AG09309 (cell line): ENCODE measurements at regions not wholly inside any gene's neighbourhood (a gene's known extent, or its start where the extent isn't known, plus 50 kb on each side); places are given as distances from the start of the nearest gene placed in this dataset.

Experiments
- DNase-seq: peaks from one replicate; pipeline ENCODE4 v3.0.0-alpha.2; 2010; ENCODE audit warnings: low read depth
- H3K4me3 ChIP-seq: 2 replicates; pipeline ENCODE4 v1.5.1; 2011; ENCODE audit warnings: mild to moderate bottlenecking, low read depth, low read length, moderate library complexity; ENCODE audit not compliant: control insufficient read depth
- TF ChIP-seq, protein P1 (sequence below): IDR thresholded peaks from 2 replicates; pipeline ENCODE4 v1.5.1; 2011; ENCODE audit warnings: mild to moderate bottlenecking, low read depth, low read length, inconsistent platforms; ENCODE audit not compliant: insufficient read depth, control insufficient read depth; ENCODE audit errors: missing control alignments

DNA sequence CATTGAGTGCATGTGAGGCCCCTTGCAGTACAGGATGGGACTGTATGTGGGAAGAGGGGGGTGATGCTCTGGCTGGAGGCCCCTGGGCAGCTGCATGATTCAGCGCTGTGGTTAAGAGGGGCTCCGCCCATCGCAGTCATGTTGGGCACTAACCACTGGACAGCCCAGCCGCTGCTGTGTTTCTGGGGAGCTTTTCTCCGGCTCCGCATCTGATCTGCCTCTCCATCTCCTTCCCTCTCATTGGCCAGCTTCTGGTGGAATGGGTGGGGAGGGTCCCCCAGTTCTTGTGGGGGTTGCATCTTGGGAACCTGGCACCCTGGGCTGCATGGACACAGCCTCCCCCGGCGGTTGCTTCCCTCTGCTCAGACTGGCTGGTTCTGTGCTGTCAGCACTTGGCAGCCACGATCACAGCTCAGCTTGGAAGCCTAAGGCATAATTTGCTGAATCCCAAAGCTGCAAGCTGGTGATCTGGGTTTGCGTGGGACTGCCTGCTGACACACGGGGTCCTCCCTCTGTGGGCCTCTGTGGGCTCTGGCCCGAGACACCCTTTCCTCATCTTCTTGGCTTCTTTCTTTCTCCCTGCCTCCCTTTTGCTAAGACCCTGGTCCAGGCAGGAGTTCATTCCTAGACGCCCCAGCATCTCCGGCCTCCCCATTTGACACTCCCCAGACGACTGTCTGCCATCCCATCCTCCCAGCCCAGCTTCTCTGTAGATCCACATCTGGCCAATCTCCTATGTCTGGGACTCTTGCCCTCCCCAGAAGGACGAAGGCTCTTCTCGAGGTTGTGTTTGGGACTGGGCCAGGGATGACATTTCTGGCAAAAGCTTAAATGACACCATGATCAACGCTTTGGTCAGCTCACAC, 168.3 kb downstream of the SEC14L1 start:
- DNase-seq, result no peak
- no peak overlapping the region; the same call in 1 of the 2 replicates for H3K4me3 ChIP-seq
- TF ChIP-seq, protein P1, sequence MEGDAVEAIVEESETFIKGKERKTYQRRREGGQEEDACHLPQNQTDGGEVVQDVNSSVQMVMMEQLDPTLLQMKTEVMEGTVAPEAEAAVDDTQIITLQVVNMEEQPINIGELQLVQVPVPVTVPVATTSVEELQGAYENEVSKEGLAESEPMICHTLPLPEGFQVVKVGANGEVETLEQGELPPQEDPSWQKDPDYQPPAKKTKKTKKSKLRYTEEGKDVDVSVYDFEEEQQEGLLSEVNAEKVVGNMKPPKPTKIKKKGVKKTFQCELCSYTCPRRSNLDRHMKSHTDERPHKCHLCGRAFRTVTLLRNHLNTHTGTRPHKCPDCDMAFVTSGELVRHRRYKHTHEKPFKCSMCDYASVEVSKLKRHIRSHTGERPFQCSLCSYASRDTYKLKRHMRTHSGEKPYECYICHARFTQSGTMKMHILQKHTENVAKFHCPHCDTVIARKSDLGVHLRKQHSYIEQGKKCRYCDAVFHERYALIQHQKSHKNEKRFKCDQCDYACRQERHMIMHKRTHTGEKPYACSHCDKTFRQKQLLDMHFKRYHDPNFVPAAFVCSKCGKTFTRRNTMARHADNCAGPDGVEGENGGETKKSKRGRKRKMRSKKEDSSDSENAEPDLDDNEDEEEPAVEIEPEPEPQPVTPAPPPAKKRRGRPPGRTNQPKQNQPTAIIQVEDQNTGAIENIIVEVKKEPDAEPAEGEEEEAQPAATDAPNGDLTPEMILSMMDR, result no peak

DNA sequence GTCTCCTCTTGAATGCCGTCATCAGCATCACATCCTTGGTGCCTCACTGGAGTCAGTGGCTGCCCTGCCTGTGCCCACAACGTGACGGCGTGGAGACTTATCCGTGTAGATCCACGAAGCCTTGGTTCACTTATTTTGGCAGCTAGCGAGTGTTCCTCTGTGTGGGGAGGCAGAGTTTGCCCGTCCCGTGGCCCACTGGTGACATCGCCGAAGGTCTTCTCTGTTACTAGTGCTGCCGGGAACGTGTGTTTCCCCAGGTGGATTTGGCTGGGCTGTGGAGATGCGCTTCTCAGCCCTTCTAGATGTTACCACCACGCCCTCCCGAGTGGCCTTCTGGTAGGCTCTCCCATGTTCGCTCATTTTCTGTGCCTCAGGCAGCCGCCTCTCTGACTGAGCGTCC, 169.6 kb downstream of the SEC14L1 start:
- TF ChIP-seq, protein P1, result no peak
- no peak for DNase-seq
- H3K4me3 ChIP-seq, result no peak overlapping the region

DNA sequence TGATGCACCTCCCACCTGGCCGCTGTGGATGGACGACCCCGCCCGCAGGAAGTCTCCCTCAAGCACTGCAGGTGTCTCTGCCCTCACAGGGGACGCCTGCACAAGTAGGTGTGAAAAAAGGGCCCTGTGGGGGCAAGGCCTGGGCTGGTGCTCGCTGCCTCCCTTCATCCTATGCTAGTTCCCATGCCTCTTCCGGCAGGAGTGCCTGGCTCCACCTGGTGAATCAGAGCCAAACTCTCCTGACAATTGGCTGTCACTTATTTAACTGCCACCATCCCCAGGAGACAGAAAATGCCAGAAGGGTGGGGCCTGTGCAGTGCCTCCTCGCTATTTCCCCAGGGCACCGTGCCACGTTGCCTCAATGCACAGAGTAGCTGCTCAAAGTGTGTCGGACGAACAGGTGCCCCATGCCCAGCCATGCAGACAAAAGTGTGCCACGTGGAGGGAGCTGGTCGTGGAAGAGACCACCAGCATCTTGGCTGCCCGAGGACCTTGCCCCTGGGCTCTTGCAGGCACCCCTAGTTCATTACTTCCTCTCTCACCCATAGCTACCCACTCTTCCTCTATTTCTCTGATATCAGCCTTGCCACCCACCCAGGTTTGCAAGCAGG, 170.7 kb downstream of the SEC14L1 start:
- TF ChIP-seq, protein P1, result no peak
- H3K4me3 ChIP-seq, result no peak overlapping the region
- no peak for DNase-seq

DNA sequence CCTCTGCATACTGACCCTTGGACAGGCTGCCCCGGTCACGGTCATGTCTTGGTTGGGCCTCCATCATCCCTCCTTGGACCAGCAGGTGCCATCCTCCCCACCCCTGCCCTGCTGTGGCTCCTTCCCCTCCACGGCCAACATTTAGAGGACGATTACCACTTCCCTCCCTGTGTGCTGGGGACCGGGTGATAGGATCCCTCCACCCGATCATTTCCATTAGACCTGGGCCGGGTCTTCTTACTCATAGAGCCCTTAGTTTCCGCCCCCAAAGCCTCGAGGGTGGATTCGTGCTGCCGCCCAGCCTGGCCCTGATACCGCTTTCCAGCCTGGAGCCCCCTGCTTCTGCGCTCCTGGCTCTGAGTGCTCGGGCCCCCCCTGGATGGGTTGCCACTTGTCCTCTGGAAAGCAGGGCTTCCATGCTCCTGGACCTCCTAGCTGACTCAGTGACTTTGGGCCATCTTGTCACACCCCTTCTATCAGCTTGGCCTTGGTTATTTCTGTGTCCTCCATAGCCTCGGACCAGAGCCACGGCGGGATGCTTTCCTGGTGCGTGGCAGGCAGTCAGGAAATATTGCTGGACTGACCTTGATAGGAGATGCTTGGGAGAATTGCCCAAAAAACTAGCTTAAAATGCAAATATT, 171.4 kb downstream of the SEC14L1 start:
- no peak overlapping the region for H3K4me3 ChIP-seq
- no peak for DNase-seq
- TF ChIP-seq, protein P1, result no peak

DNA sequence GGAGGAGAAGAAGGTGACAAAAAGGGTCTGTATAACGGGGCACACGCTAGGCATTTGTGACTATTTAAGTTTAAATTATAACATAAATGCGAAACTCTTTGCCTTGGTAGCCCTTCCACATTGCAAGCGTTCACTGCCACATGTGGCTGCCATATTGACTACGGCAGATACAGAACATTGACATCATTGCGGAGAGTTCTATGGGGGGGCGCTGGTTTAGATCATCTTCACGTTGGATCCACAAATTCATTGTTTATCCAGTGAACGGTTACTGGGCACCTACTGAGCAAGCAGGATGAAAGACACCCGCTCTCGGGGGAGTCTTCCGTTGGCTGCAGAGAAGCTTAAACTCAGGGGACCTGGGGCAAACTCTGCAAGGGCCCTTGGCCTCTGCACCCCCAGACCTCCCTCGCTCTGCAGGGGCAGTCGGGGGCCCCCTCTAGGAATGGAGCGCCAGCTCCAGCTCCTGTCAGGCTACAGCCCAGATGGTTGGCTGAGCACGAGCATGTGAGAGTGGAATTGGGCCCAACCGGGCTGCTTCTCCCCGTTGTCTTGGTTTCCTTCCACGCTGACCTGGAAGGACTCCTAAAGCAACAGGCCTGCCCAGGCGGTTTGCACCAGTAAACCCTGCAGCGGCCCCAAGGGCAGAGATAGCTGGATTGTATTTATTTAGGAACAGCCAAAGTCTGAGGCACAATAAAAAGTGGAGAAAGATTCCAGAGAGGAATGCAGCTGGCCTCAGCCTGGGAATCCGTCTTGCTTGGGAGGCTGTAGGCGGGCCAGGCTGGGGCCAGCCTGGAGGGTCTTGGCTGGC, 172.2 kb downstream of the SEC14L1 start:
- DNase-seq, result no peak
- TF ChIP-seq, protein P1, result no peak
- H3K4me3 ChIP-seq, result no peak overlapping the region

DNA sequence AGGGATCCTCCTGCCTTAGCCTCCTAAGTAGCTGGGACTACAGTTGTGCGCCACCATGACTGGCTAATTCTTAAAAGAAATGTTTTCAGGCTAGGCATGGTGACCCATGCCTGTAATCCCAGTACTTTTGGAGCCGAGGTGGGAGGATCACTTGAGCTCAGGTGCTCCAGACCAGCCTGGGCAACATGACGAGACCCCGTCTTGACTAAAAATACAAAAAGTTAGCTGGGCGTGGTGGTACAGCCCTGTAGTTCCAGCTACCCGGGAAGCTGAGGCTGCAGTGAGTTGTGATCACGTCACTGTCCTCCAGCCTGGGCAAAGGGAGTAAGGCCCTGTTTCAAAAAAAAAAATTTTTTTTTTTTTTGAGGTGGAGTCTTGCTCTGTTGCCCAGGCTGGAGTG, 173.1 kb downstream of the SEC14L1 start:
- H3K4me3 ChIP-seq, result no peak overlapping the region
- no peak for DNase-seq
- TF ChIP-seq, protein P1, result no peak
